SU-DHL-6 (cell line): ENCODE measurements at regions not wholly inside any gene's neighbourhood (a gene's known extent, or its start where the extent isn't known, plus 50 kb on each side); places are given as distances from the start of the nearest gene placed in this dataset.

Source experiments
- EZH2phosphoT487 ChIP-seq: fragments of 200-600 bp; sonication (generic), shearing (Covaris generic); conservative IDR thresholded peaks from 2 replicates; pipeline ENCODE4 v1.6.1; 2018; ENCODE audit warnings: mild to moderate bottlenecking, antibody characterized with exemption, low read length, moderate library complexity, mixed read lengths
- TF ChIP-seq, protein P1 (sequence below): fragments of 200-600 bp; sonication (generic); IDR thresholded peaks from one replicate; pipeline ENCODE4 v1.5.1; 2017; ENCODE audit warnings: antibody characterized with exemption, mild to moderate bottlenecking, low read length, moderate library complexity; ENCODE audit not compliant: insufficient read depth, poor library complexity, severe bottlenecking

GRCh38 chr3:73757536-73757935, 132.8 kb upstream of the PDZRN3 start:
- TF ChIP-seq, protein P1, sequence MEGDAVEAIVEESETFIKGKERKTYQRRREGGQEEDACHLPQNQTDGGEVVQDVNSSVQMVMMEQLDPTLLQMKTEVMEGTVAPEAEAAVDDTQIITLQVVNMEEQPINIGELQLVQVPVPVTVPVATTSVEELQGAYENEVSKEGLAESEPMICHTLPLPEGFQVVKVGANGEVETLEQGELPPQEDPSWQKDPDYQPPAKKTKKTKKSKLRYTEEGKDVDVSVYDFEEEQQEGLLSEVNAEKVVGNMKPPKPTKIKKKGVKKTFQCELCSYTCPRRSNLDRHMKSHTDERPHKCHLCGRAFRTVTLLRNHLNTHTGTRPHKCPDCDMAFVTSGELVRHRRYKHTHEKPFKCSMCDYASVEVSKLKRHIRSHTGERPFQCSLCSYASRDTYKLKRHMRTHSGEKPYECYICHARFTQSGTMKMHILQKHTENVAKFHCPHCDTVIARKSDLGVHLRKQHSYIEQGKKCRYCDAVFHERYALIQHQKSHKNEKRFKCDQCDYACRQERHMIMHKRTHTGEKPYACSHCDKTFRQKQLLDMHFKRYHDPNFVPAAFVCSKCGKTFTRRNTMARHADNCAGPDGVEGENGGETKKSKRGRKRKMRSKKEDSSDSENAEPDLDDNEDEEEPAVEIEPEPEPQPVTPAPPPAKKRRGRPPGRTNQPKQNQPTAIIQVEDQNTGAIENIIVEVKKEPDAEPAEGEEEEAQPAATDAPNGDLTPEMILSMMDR, result no peak
- no peak for TF ChIP-seq EZH2phosphoT487
